ENCODE measurements at regions not wholly inside any gene's neighbourhood (a gene's known extent, or its start where the extent isn't known, plus 50 kb on each side); places are given as distances from the start of the nearest gene placed in this dataset.
"Not testable (repeated sequence)": the region's sequence is repeated elsewhere in the genome, so short reads cannot be mapped to it uniquely, and the experiment has no call there.

DNA sequence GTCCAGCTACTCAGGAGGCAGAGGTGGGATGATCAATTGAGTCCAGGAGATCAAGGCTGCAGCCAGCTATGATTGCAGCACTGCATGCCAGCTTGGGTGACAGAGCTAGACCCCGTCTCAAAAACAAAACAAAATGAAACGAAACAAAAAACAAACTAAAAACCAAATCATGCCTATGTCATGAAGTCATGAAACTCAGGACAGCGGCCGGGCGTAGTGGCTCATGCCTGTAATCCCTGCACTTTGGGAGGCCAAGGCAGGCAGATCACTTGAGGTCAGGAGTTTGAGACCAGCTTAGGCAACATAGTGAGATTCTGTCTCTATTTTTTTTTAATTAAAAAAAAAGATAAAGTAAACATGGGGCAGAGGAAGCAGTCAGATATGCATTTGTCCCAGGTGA lies 472.6 kb downstream of the GOLGA6L6 start:
- H2BK20ac ChIP-seq (ENCODE audit: low read depth, low read length); H3K4ac ChIP-seq (ENCODE audit: low read depth, low read length); H3K9ac ChIP-seq (ENCODE audit: low read depth, low read length); in situ Hi-C loops (cut with MboI; ENCODE audit: low sequenced_read_pairs); H3K27ac ChIP-seq (ENCODE audit: insufficient read depth, low read length); dilution Hi-C loops (cut with HindIII; ENCODE audit: low sequenced_read_pairs, unreplicated experiment); H3K4me1 ChIP-seq (ENCODE audit: control insufficient read depth, insufficient read depth, low read length); H3K79me1 ChIP-seq (ENCODE audit: low read depth in 1 of 2, low read length in 2 of 2); DNase-seq; H3K9me3 ChIP-seq (ENCODE audit: control insufficient read depth, insufficient read depth, low read length); H4K20me1 ChIP-seq (ENCODE audit: insufficient read depth, low read length); H2BK120ac ChIP-seq (ENCODE audit: low read depth, low read length); ATAC-seq (ENCODE audit: low read depth); BruUV-seq (replicated peaks); POLR2A ChIA-PET (ENCODE audit: unreplicated experiment); CTCF ChIA-PET; H3K36me3 ChIP-seq (ENCODE audit: control insufficient read depth, insufficient read depth, low read length); H3K14ac ChIP-seq (replicated peaks; ENCODE audit: low read depth, low read length); H3K4me2 ChIP-seq (ENCODE audit: low read depth, low read length); H2BK15ac ChIP-seq (ENCODE audit: low read depth, low read length); H4K8ac ChIP-seq (ENCODE audit: low read depth in 2 of 2, low read length in 2 of 2); H2BK5ac ChIP-seq (ENCODE audit: low read depth, low read length, poor library complexity, severe bottlenecking); H2AK5ac ChIP-seq (ENCODE audit: low read depth, low read length); H2AK9ac ChIP-seq (replicated peaks; ENCODE audit: low read depth, low read length, poor library complexity); H3K18ac ChIP-seq (ENCODE audit: low read depth, low read length); H3K4me3 ChIP-seq (ENCODE audit: insufficient read depth, low read depth, low read length); H4K91ac ChIP-seq (ENCODE audit: insufficient read depth, low read depth, low read length); H2AFZ ChIP-seq (replicated peaks; ENCODE audit: low read length, poor library complexity); H3K9me1 ChIP-seq (ENCODE audit: insufficient read depth, low read length); H3K27me3 ChIP-seq (ENCODE audit: control insufficient read depth, insufficient read depth, low read length); H4K5ac ChIP-seq (ENCODE audit: low read depth, low read length); intact Hi-C loops (cut with micrococcal nuclease); H3K56ac ChIP-seq (ENCODE audit: extremely low read depth, insufficient read depth, low read length); H3K23ac ChIP-seq (ENCODE audit: low read depth, low read length): not testable (repeated sequence)
- WGBS, 2 experiments (ENCODE audit: extremely low coverage in 2 of 2, insufficient read length in 1 of 2): no CpG with 5 or more reads among the region's 5 CpGs

DNA sequence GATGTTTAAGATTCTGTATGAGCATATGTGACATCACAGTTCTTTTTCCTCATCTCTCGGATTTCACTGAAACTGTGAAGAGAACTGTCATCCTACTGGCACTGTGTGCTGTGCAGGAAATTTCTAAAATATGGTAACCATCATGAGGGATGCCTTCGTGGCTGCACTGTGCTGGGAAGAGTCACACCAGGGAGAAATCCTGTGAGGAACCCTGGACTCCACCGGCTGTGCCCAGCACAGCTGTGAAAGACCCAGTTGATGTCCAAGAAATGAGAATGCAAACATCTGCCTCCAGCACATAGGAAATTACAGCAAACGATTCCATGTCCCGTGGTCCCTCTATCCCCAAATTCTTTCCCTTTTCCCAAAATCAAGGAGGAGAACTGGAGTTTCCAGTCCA lies 475.4 kb downstream of the GOLGA6L6 start:
- H2BK5ac ChIP-seq (ENCODE audit: low read depth, low read length, poor library complexity, severe bottlenecking); H2BK15ac ChIP-seq (ENCODE audit: low read depth, low read length); H3K14ac ChIP-seq (replicated peaks; ENCODE audit: low read depth, low read length); H3K9me3 ChIP-seq (ENCODE audit: control insufficient read depth, insufficient read depth, low read length); H2AK5ac ChIP-seq (ENCODE audit: low read depth, low read length); H2AFZ ChIP-seq (replicated peaks; ENCODE audit: low read length, poor library complexity); in situ Hi-C loops (cut with MboI; ENCODE audit: low sequenced_read_pairs); H3K27ac ChIP-seq (ENCODE audit: insufficient read depth, low read length); ATAC-seq (ENCODE audit: low read depth); H4K20me1 ChIP-seq (ENCODE audit: insufficient read depth, low read length); H4K5ac ChIP-seq (ENCODE audit: low read depth, low read length); BruUV-seq (replicated peaks); H3K9me1 ChIP-seq (ENCODE audit: insufficient read depth, low read length); intact Hi-C loops (cut with micrococcal nuclease); H3K27me3 ChIP-seq (ENCODE audit: control insufficient read depth, insufficient read depth, low read length); POLR2A ChIA-PET (ENCODE audit: unreplicated experiment); H3K23ac ChIP-seq (ENCODE audit: low read depth, low read length); dilution Hi-C loops (cut with HindIII; ENCODE audit: low sequenced_read_pairs, unreplicated experiment); H3K56ac ChIP-seq (ENCODE audit: extremely low read depth, insufficient read depth, low read length); H3K9ac ChIP-seq (ENCODE audit: low read depth, low read length); H4K8ac ChIP-seq (ENCODE audit: low read depth in 2 of 2, low read length in 2 of 2); H3K36me3 ChIP-seq (ENCODE audit: control insufficient read depth, insufficient read depth, low read length); H2BK20ac ChIP-seq (ENCODE audit: low read depth, low read length); H3K4me2 ChIP-seq (ENCODE audit: low read depth, low read length); H2BK120ac ChIP-seq (ENCODE audit: low read depth, low read length); H3K79me1 ChIP-seq (ENCODE audit: low read depth in 1 of 2, low read length in 2 of 2); H3K4me3 ChIP-seq (ENCODE audit: insufficient read depth, low read depth, low read length); H2AK9ac ChIP-seq (replicated peaks; ENCODE audit: low read depth, low read length, poor library complexity); H3K18ac ChIP-seq (ENCODE audit: low read depth, low read length); H4K91ac ChIP-seq (ENCODE audit: insufficient read depth, low read depth, low read length); CTCF ChIA-PET; DNase-seq; H3K4me1 ChIP-seq (ENCODE audit: control insufficient read depth, insufficient read depth, low read length); H3K4ac ChIP-seq (ENCODE audit: low read depth, low read length): not testable (repeated sequence)
- WGBS, 2 experiments (ENCODE audit: extremely low coverage in 2 of 2, insufficient read length in 1 of 2): no CpG with 5 or more reads among the region's 5 CpGs
